ENCODE measurements at regions not wholly inside any gene's neighbourhood (a gene's known extent, or its start where the extent isn't known, plus 50 kb on each side); places are given as distances from the start of the nearest gene placed in this dataset.

DNA sequence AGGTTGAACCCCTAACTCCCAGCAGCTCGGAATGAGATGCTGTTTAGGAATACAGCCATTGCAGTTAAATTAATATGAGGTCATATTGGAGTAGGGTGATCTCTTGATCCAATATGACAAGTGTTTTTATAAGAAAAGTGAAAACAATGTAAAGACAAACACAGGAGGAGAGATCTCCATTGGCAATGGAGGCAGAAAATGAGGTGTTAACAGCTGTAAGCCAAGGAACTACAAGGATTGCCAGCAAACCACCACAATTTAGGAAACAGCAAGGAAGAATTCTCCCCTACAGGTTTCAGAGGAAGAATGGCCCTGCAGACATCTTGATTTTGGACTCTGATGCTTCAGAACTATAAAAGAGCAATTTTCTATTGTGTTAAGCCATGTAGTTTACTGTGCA lies 774.3 kb downstream of the MRPL39 start:
- TF ChIP-seq, protein P1, sequence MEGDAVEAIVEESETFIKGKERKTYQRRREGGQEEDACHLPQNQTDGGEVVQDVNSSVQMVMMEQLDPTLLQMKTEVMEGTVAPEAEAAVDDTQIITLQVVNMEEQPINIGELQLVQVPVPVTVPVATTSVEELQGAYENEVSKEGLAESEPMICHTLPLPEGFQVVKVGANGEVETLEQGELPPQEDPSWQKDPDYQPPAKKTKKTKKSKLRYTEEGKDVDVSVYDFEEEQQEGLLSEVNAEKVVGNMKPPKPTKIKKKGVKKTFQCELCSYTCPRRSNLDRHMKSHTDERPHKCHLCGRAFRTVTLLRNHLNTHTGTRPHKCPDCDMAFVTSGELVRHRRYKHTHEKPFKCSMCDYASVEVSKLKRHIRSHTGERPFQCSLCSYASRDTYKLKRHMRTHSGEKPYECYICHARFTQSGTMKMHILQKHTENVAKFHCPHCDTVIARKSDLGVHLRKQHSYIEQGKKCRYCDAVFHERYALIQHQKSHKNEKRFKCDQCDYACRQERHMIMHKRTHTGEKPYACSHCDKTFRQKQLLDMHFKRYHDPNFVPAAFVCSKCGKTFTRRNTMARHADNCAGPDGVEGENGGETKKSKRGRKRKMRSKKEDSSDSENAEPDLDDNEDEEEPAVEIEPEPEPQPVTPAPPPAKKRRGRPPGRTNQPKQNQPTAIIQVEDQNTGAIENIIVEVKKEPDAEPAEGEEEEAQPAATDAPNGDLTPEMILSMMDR (IDR thresholded peaks at IDR 0.05; ENCODE audit: low read depth, low read length, missing input control), result no peak
- TF ChIP-seq, protein P2, sequence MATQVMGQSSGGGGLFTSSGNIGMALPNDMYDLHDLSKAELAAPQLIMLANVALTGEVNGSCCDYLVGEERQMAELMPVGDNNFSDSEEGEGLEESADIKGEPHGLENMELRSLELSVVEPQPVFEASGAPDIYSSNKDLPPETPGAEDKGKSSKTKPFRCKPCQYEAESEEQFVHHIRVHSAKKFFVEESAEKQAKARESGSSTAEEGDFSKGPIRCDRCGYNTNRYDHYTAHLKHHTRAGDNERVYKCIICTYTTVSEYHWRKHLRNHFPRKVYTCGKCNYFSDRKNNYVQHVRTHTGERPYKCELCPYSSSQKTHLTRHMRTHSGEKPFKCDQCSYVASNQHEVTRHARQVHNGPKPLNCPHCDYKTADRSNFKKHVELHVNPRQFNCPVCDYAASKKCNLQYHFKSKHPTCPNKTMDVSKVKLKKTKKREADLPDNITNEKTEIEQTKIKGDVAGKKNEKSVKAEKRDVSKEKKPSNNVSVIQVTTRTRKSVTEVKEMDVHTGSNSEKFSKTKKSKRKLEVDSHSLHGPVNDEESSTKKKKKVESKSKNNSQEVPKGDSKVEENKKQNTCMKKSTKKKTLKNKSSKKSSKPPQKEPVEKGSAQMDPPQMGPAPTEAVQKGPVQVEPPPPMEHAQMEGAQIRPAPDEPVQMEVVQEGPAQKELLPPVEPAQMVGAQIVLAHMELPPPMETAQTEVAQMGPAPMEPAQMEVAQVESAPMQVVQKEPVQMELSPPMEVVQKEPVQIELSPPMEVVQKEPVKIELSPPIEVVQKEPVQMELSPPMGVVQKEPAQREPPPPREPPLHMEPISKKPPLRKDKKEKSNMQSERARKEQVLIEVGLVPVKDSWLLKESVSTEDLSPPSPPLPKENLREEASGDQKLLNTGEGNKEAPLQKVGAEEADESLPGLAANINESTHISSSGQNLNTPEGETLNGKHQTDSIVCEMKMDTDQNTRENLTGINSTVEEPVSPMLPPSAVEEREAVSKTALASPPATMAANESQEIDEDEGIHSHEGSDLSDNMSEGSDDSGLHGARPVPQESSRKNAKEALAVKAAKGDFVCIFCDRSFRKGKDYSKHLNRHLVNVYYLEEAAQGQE (IDR thresholded peaks at IDR 0.05), result no peak
- TF ChIP-seq, protein P3, sequence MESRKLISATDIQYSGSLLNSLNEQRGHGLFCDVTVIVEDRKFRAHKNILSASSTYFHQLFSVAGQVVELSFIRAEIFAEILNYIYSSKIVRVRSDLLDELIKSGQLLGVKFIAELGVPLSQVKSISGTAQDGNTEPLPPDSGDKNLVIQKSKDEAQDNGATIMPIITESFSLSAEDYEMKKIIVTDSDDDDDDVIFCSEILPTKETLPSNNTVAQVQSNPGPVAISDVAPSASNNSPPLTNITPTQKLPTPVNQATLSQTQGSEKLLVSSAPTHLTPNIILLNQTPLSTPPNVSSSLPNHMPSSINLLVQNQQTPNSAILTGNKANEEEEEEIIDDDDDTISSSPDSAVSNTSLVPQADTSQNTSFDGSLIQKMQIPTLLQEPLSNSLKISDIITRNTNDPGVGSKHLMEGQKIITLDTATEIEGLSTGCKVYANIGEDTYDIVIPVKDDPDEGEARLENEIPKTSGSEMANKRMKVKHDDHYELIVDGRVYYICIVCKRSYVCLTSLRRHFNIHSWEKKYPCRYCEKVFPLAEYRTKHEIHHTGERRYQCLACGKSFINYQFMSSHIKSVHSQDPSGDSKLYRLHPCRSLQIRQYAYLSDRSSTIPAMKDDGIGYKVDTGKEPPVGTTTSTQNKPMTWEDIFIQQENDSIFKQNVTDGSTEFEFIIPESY (IDR thresholded peaks at IDR 0.05), result no peak
- no peak for TF ChIP-seq RAD21 (IDR thresholded peaks at IDR 0.05)
- no peak for TF ChIP-seq YY1 (IDR thresholded peaks at IDR 0.05)
- TF ChIP-seq, protein P4, sequence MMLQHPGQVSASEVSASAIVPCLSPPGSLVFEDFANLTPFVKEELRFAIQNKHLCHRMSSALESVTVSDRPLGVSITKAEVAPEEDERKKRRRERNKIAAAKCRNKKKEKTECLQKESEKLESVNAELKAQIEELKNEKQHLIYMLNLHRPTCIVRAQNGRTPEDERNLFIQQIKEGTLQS (IDR thresholded peaks at IDR 0.05), result no peak
